ENCODE measurements at regions not wholly inside any gene's neighbourhood (a gene's known extent, or its start where the extent isn't known, plus 50 kb on each side); places are given as distances from the start of the nearest gene placed in this dataset.

DNA sequence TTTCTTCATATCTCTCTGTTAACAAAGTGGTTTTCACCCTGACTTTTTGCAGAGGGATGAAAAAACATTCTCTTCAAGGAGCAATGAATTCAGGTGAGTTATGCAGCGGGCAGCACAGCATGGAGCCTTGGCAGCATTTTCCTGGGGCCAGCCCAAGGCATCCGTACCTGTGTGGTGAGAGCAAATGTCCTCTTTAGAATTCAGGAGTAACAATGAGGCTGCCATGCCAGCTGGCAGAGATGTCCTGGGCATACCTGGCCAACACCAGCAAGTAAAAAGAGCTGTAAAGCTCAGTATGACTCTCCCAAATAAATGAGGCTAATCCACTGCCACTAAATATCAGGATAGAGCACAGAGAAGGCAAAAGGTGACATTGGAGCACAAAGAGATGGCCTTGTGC lies 277.6 kb upstream of the TRPC7 start:
- H3K18ac ChIP-seq (ENCODE audit: extremely low read depth, low read length): no peak overlapping the region
- no peak overlapping the region for H4K5ac ChIP-seq (ENCODE audit: insufficient read length, low read depth, low read length)
- H3K4ac ChIP-seq (replicated peaks; ENCODE audit: insufficient read length, low read depth, low read length): no peak overlapping the region
- no peak overlapping the region for H3K4me2 ChIP-seq (ENCODE audit: insufficient read depth in 1 of 2, low read depth in 2 of 2, low read length in 2 of 2)
- H2BK5ac ChIP-seq (ENCODE audit: low read depth, low read length): no peak overlapping the region
- no peak overlapping the region for H2AFZ ChIP-seq (ENCODE audit: low read length)
- H4K91ac ChIP-seq (replicated peaks; ENCODE audit: insufficient read length, low read length): no peak overlapping the region
- DNase-seq (ENCODE audit: low read depth in 1 of 2, low spot score in 2 of 2) (no peak), FAIRE-seq (no peak)
- no peaks in the 10 kb centered on the region for H3K79me2 ChIP-seq (ENCODE audit: control insufficient read depth in 1 of 2, insufficient read depth in 2 of 2, low read length in 2 of 2)
- H2BK12ac ChIP-seq (ENCODE audit: low read depth, low read length): no peak overlapping the region
- H3K36me3 ChIP-seq (ENCODE audit: control insufficient read depth in 2 of 4, insufficient read depth in 4 of 4, low read length in 3 of 4): no peaks in the 10 kb centered on the region
- no peak overlapping the region for H3K27ac ChIP-seq (ENCODE audit: low read depth, low read length)
- H3K9me3 ChIP-seq (ENCODE audit: insufficient read depth in 2 of 2, low read depth in 1 of 2, low read length in 1 of 2): no peaks in the 10 kb centered on the region
- TF ChIP-seq BRCA1 (IDR thresholded peaks at IDR 0.05; ENCODE audit: low read depth, low read length) (no peak), SP4 (IDR thresholded peaks at IDR 0.05; ENCODE audit: low read length) (no peak), NRF1 (IDR thresholded peaks at IDR 0.05; ENCODE audit: low read depth, low read length) (no peak), CREB1 (IDR thresholded peaks at IDR 0.05) (no peak), EZH2 (IDR thresholded peaks at IDR 0.05; ENCODE audit: low read depth, low read length, severe bottlenecking) (no peak), POLR2A (IDR thresholded peaks at IDR 0.05; ENCODE audit: control extremely low read depth in 1 of 2, low read depth in 2 of 2, low read length in 2 of 2) (no peak), GABPA (IDR thresholded peaks at IDR 0.05; ENCODE audit: borderline replicate concordance, insufficient read depth, low read length) (no peak), CTBP2 (IDR thresholded peaks at IDR 0.05; ENCODE audit: borderline replicate concordance, insufficient read depth, insufficient read length, low read length) (no peak), EP300 (IDR thresholded peaks at IDR 0.05; ENCODE audit: borderline replicate concordance in 1 of 2, low read depth in 2 of 2, low read length in 2 of 2) (no peak)
- ChIA-PET POLR2A (ENCODE audit: partially characterized antibody) (no interaction called here), CTCF (ENCODE audit: partially characterized antibody) (no interaction called here)
- no peaks in the 10 kb centered on the region for H3K23me2 ChIP-seq (ENCODE audit: low read depth, low read length)
- no peaks in the 10 kb centered on the region for H4K20me1 ChIP-seq (replicated peaks in 1 of 2; ENCODE audit: control insufficient read depth in 1 of 2, insufficient read depth in 2 of 2, low read length in 2 of 2)
- H2BK15ac ChIP-seq (ENCODE audit: low read length): no peak overlapping the region
- H3K56ac ChIP-seq (replicated peaks; ENCODE audit: insufficient read length, low read depth, low read length): no peak overlapping the region
- H3K14ac ChIP-seq (ENCODE audit: insufficient read length): no peak overlapping the region
- H2BK120ac ChIP-seq (replicated peaks; ENCODE audit: low read depth, low read length): no peak overlapping the region
- H3K4me1 ChIP-seq (replicated peaks in 1 of 4; ENCODE audit: control insufficient read depth in 3 of 4, insufficient read depth in 4 of 4, low read length in 3 of 4): peaks cover 0 to 3% (median 0%) of the 10 kb centered on the region in 4 experiments; a peak in 1 of 7 replicates
- no peak overlapping the region for H4K8ac ChIP-seq (ENCODE audit: extremely low read depth, insufficient read depth, low read length)
- whole genome bisulfite sequencing, 2 experiments (ENCODE audit: extremely low coverage in 1 of 2, insufficient coverage in 1 of 2, insufficient read length in 1 of 2, insufficient replicate concordance in 2 of 2, low coverage in 1 of 2, low lambda C conversion rate in 2 of 2, missing lambda C conversion rate in 1 of 2): 84% methylated on average over 2 of the region's 2 CpGs; no CpG with 5 or more reads in 1 of the 2 experiments
- no peak overlapping the region for H2BK20ac ChIP-seq (ENCODE audit: low read length)
- H3K9ac ChIP-seq (replicated peaks in 1 of 4; ENCODE audit: extremely low read depth in 1 of 4, low read depth in 3 of 4, low read length in 3 of 4): no peak overlapping the region
- no peak overlapping the region for H2AK5ac ChIP-seq (ENCODE audit: low read depth, low read length)
- H3K23ac ChIP-seq (ENCODE audit: insufficient read length): no peak overlapping the region
- no peaks in the 10 kb centered on the region for H3K79me1 ChIP-seq (ENCODE audit: low read depth, low read length)
- H3K27me3 ChIP-seq (replicated peaks in 1 of 4; ENCODE audit: control insufficient read depth in 3 of 4, extremely low read depth in 1 of 4, insufficient read depth in 3 of 4, low read length in 3 of 4): no peaks in the 10 kb centered on the region
- H3K4me3 ChIP-seq (ENCODE audit: extremely low read depth in 1 of 4, insufficient read depth in 2 of 4, low read depth in 3 of 4, low read length in 4 of 4): no peak overlapping the region

Measured in H1 (cell line).